ENCODE measurements at regions not wholly inside any gene's neighbourhood (a gene's known extent, or its start where the extent isn't known, plus 50 kb on each side); places are given as distances from the start of the nearest gene placed in this dataset.
A peak's percentile ranks its signal among the peaks of the same experiment; 100 is the strongest.

GRCh38 chr12:88904705-88905104, 324.4 kb upstream of the KITLG start:
- TF ChIP-seq CTCF (IDR thresholded peaks at IDR 0.05; ENCODE audit: borderline replicate concordance, extremely low read depth, insufficient read depth), result no peak
- Histone ChIP-seq H3K27ac (ENCODE audit: low read depth in 2 of 2, low read length in 2 of 2) (no peak overlapping the region), H3K9ac (ENCODE audit: low read length in 3 of 3) (no peak overlapping the region), H3K36me3 (ENCODE audit: control insufficient read depth in 2 of 3, insufficient read depth in 3 of 3, low read length in 3 of 3) (no peaks in the 10 kb centered on the region), H3K27me3 (ENCODE audit: control insufficient read depth, insufficient read depth, low read length) (no peaks in the 10 kb centered on the region), H3K4me1 (ENCODE audit: control insufficient read depth in 2 of 3, insufficient read depth in 2 of 3, low read depth in 1 of 3, low read length in 3 of 3) (no peaks in the 10 kb centered on the region), H3K4me3 (ENCODE audit: low read length in 3 of 3) (no peak overlapping the region), H3K9me3 (ENCODE audit: control insufficient read depth in 2 of 3, insufficient read depth in 1 of 3, low read length in 3 of 3) (no peaks in the 10 kb centered on the region)
- FAIRE-seq (no peak), DNase-seq (no peak)
- intact Hi-C loops (cut with DNase I), result no loop called here

- no peaks in the 10 kb centered on the region for H3K9me3 ChIP-seq (ENCODE audit: control insufficient read depth in 2 of 3, insufficient read depth in 1 of 3, low read length in 3 of 3)
Measured at GRCh38 chr12:88903333-88903732, 323.1 kb upstream of the KITLG start.

GRCh38 chr12:88897723-88898122, 317.5 kb upstream of the KITLG start:
- intact Hi-C loops (cut with DNase I), result no loop called here
- Histone ChIP-seq H3K36me3 (ENCODE audit: control insufficient read depth in 2 of 3, insufficient read depth in 3 of 3, low read length in 3 of 3) (no peaks in the 10 kb centered on the region), H3K27me3 (ENCODE audit: control insufficient read depth, insufficient read depth, low read length) (no peaks in the 10 kb centered on the region), H3K9me3 (ENCODE audit: control insufficient read depth in 2 of 3, insufficient read depth in 1 of 3, low read length in 3 of 3) (no peaks in the 10 kb centered on the region), H3K27ac (ENCODE audit: low read depth in 2 of 2, low read length in 2 of 2) (no peak overlapping the region), H3K4me1 (ENCODE audit: control insufficient read depth in 2 of 3, insufficient read depth in 2 of 3, low read depth in 1 of 3, low read length in 3 of 3) (no peaks in the 10 kb centered on the region), H3K4me3 (ENCODE audit: low read length in 3 of 3) (no peak overlapping the region), H3K9ac (ENCODE audit: low read length in 3 of 3) (no peak overlapping the region)
- no peak for TF ChIP-seq CTCF (IDR thresholded peaks at IDR 0.05; ENCODE audit: borderline replicate concordance, extremely low read depth, insufficient read depth)
- FAIRE-seq (no peak), DNase-seq (peak in 2 of 5 donors; percentile 7 to 56)

More at GRCh38 chr12:88903333-88903732, 323.1 kb upstream of the KITLG start:
- intact Hi-C loops (cut with DNase I), result no loop called here
- no peak overlapping the region for H3K27ac ChIP-seq (ENCODE audit: low read depth in 2 of 2, low read length in 2 of 2)
- H3K36me3 ChIP-seq (ENCODE audit: control insufficient read depth in 2 of 3, insufficient read depth in 3 of 3, low read length in 3 of 3), result no peaks in the 10 kb centered on the region
- H3K9ac ChIP-seq (ENCODE audit: low read length in 3 of 3), result no peak overlapping the region
- FAIRE-seq (no peak), DNase-seq (no peak)
- no peak for TF ChIP-seq CTCF (IDR thresholded peaks at IDR 0.05; ENCODE audit: borderline replicate concordance, extremely low read depth, insufficient read depth)
- H3K4me3 ChIP-seq (ENCODE audit: low read length in 3 of 3), result no peak overlapping the region
- H3K27me3 ChIP-seq (ENCODE audit: control insufficient read depth, insufficient read depth, low read length), result no peaks in the 10 kb centered on the region
- H3K4me1 ChIP-seq (ENCODE audit: control insufficient read depth in 2 of 3, insufficient read depth in 2 of 3, low read depth in 1 of 3, low read length in 3 of 3), result no peaks in the 10 kb centered on the region

- Histone ChIP-seq H3K27ac (ENCODE audit: low read depth in 2 of 2, low read length in 2 of 2) (no peak overlapping the region), H3K4me1 (ENCODE audit: control insufficient read depth in 2 of 3, insufficient read depth in 2 of 3, low read depth in 1 of 3, low read length in 3 of 3) (no peaks in the 10 kb centered on the region), H3K27me3 (ENCODE audit: control insufficient read depth, insufficient read depth, low read length) (no peaks in the 10 kb centered on the region), H3K9me3 (ENCODE audit: control insufficient read depth in 2 of 3, insufficient read depth in 1 of 3, low read length in 3 of 3) (no peaks in the 10 kb centered on the region), H3K4me3 (ENCODE audit: low read length in 3 of 3) (no peak overlapping the region), H3K36me3 (ENCODE audit: control insufficient read depth in 2 of 3, insufficient read depth in 3 of 3, low read length in 3 of 3) (no peaks in the 10 kb centered on the region), H3K9ac (ENCODE audit: low read length in 3 of 3) (no peak overlapping the region)
- intact Hi-C loops (cut with DNase I), result no loop called here
- FAIRE-seq, result peak; percentile 23
- DNase-seq, result peak in 1 of 5 donors; percentile 15
- no peak for TF ChIP-seq CTCF (IDR thresholded peaks at IDR 0.05; ENCODE audit: borderline replicate concordance, extremely low read depth, insufficient read depth)
Measured at GRCh38 chr12:88896958-88897357, 316.7 kb upstream of the KITLG start.

All from kidney (tissue), 13 donors.